Daoy (cell line): ENCODE measurements at regions not wholly inside any gene's neighbourhood (a gene's known extent, or its start where the extent isn't known, plus 50 kb on each side); places are given as distances from the start of the nearest gene placed in this dataset.

Source experiments
- DNase-seq: peaks from one replicate; pipeline ENCODE4 v3.0.0-alpha.2; 2015; ENCODE audit warnings: low read depth

- no peak for DNase-seq
Observed at GRCh38 chr16:65965628-65966027, 400.9 kb upstream of the CDH5 start.

- DNase-seq: no peak
Observed at GRCh38 chr16:65964752-65965151, 401.7 kb upstream of the CDH5 start.

DNA sequence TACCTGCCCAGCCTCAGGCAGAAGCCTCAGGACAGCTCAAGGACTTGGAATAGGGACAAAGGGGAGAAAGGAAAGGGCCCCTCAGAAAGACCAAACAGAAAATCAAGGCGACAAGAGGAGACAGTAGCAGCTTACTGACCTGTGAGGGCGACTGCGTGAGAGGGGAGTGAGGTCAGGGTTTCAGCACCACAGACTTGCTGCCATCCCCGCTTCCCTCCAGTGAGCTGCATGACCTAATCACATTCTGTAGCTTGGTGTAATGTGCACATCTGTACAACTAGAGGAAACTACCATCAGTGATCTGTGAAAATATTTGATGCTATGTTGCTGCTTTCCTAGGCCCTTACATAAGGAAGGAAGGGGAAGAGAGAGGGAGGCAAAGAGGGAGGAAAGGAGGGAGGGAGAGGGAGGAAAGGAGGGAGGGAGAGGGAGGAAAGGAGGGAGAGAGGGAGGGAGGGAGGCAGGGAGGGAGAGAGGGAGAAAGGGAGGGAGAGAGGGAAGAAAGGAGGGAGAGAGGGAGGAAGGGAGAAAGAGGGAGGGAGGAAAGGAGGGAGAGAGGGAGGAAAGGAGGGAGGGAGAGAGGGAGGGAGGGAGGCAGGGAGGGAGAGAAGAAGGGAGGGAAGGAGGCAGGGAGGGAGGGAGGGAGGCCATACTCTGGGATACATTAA, 404.9 kb upstream of the CDH5 start:
- DNase-seq: no peak

DNA sequence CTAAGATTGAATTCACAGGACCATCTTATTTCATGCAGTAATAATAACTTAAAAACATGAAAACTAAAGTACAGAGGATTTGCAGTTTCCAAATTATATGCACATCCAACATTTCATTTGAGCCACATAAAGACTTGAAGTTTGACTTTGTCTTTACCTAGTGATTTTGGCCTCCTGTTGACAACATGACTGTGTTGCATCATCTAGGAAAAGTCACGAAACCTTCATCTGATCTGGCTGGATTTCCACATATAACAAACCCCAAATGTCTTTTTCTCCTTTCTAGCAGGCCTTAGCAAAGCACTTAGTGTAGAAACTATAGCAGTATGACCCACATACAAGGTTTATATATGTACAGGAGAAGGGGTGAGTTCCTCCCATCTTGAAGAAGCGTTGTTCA, 406.5 kb upstream of the CDH5 start:
- DNase-seq: no peak

DNA sequence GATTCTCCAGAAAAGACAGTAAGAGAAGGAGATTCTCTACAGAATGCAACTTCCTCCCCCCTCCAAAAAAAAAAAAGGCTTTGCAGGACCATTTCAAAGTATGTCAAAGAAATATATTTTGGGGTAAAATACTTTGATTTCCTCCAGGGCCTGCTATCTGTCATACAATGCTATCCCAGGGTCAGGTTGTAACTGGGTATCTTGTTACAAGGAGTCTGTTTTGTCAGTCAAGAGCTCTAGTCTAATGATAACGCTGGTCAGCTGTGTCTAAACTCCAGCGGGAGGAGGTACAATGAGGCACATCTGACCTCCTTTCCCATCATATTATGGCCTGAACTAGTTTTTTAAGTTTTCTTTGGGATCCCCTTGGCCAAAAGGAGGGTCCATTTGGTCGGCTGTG, 408.4 kb upstream of the CDH5 start:
- no peak for DNase-seq

DNA sequence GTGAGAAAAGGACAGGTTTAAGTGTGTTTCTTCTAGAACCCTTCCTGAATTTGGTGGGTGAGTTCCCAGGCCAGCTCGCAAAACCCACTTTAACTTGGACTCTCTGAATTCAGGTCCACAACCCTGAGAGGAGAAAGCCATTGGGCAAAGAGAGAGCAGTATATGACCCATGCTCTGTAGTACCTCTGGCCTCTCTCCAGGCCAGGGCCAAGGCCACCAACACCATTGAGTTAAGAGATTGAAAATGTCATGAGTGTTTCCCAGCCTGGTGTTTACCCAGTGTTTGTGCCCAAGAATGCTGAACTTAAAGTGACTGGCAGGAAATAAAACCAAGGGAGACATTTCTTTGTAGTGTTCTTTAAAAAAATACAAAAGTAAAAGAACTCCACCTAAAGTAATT, 410.4 kb upstream of the CDH5 start:
- no peak for DNase-seq

GRCh38 chr16:65954446-65954845, 412.0 kb upstream of the CDH5 start:
- DNase-seq: no peak

GRCh38 chr16:65950211-65950610, 416.3 kb upstream of the CDH5 start:
- no peak for DNase-seq

DNA sequence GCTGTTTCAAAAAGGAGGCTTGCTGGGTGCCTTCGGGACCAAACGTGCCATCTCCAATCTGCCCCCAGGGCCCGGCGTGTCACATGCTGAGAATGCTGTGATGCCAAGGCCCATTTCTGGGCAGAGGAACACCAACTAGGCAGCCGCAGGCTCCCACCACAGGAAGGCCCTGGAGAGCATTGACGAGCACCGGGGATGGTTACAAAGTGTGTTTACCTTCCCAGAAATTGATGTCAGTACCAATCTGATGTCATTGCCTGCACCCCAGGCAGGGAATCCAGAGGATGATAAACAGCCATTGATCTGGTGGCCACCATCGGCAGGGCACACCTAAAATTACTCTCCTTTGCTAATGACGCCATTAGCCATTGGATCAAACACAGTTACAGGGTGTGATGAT, 418.1 kb upstream of the CDH5 start:
- no peak for DNase-seq

DNA sequence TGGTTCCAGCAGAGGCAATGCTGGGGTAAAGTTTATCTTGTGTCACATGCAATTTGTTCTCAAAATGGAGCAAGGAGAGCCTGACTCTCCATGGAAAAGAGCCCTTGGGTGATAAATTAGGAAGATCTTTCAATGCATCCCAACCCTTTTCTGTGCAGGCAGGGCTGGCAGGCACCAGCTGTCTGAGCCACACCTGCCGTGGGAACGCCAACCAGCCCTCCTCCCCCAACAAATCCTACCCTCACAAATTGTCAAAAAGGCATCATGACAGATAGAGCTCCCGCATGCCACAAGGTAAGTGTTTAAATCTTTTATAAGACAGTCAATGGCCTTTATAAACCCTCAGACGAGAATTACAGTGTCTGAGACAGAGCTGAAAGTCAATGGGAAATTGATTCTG, 418.5 kb upstream of the CDH5 start:
- DNase-seq: no peak

GRCh38 chr16:65945493-65945892, 421.0 kb upstream of the CDH5 start:
- DNase-seq: no peak

DNA sequence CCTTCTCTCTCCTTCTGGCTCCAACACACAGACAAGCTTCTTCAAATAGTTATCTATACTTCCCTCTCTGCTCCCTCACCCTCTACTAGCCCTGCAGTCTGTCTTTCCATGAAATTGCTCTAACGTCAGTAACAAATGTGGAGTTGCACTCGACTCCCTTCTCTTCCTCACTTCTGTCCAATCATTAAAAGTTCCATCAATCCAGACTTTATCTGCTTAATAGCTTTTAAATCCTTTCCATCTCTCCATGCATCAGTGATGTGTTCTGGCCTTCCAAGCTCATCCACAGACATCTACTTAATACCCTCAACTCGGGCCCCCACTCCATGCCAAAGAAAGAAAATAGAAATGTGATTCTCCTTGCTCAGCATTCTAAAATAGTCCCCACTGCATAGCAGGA, 422.1 kb upstream of the CDH5 start:
- DNase-seq: no peak

DNA sequence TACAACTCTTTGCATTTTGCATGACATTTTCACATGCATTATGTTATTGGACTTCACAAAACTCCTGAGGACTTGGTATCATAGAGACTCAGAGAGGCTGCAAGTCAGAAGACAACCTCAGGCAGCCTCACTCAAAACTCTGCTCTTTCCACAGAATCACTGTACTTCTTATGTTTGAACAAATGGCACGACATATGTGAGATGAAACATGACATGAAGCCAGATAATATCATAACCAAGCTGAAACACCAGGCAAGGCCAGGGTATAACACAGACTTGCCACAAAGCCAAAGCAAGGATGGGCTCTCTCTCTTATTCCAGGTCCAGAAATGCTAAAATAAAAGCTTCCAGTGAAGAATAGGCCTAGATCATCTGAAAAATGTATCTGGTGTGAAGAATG, 425.8 kb upstream of the CDH5 start:
- no peak for DNase-seq

GRCh38 chr16:65938083-65938482, 428.4 kb upstream of the CDH5 start:
- no peak for DNase-seq

DNA sequence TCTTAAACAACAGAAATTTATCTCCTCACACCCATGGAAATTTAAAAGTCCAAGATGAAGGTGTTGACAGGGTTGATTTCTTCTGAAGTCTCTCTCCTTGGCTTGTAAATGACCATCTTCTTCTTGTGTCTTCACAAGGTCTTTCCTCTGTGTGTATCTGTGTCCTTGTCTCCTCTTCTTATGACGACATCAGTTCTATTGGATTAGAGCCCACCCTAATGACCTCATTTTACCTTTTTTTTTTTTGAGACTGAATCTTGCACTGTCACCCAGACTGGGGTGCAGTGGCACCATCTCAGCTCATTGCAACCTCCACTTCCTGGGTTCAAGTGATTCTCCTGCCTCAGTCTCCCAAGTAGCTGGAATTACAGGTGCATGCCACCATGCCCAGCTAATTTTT, 429.0 kb upstream of the CDH5 start:
- DNase-seq: no peak

DNA sequence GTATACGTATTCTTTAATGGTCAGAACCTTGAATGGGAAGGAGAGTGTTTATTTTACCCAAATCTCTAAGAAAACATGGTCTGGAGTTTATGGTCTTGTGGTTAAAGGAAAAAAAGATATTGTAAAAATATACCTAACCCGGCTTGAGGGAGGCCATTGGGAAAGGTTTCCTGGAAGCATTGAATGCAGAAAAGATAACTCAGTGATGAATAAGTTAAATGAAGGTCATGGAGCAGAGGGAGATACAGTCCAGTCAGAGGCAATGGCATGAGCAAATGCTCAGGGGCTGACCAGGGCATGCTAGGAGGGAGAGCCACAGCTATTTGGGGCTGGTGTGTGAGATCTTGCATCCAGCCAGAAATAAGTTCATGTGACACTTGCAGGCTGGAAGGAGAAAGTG, 430.4 kb upstream of the CDH5 start:
- DNase-seq: no peak

DNA sequence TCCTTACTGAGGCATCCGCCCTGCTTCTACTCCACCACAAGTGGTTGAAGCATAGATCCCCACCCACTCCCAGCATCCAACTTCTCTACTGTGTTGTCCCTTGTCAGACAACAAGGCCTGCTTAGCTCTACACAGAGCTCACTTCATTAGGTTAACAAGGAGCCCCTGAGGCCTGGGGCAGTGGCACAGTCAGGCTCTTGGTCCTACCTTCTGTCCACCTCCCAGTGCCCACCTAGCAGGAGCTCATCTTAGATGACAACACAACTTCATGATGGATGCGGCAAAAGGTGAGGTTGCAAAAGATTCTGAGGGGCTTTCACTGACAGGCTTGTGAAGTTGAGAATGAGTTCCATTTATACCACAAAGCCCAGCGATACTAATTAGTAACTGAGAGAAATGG, 432.0 kb upstream of the CDH5 start:
- no peak for DNase-seq

DNA sequence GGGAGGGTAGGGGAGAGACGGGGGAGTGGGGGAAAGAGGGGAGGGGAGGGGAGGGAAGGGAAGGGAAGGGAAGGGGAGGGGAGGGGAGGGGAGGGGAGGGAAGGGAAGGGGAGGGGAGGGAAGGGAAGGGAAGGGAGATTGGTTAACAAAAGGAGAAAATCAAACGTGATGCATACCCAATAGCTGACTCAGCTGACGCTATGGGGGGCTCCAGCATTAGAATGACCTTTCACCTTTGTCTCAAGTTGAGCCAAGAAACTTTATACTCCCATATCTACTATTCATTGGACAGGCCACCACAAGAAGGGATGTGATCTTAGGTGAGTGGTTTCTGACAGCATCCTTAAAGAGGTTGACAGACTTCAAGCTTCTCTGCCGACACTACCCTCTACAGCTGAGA, 432.8 kb upstream of the CDH5 start:
- DNase-seq: no peak

DNA sequence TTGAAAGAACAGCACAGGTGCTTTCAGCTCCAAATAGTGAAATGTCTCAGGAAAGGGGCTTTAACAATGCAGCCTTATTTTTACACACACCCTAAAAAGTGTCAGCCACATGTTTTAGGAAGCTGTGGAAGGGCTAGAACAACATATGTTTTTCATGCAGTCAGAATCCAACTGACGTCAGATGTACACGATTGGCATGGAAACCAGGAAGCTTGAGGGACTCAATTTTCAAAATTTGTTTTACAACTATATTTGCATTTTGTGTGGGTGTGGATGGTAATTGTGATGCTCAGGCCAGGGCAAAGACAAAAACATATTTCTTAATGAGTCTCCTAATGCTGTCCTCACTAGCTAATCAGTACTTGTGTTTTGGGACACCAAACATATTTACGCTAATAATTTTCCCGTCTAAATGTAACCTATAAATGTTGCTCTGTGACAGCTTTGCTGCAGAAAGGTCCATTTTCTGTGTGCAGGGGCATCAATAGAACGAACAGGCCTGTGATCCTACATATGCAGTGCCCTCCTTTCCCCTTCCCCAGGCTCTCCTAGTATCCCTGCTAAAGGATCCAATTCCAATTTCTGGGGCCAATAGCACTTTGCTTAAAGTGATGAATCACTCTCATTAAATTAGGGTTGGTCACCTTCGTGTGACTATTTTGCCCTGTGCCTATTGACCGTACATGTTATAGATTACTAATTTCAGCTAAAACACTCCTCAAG, 434.0 kb upstream of the CDH5 start:
- DNase-seq: no peak

DNA sequence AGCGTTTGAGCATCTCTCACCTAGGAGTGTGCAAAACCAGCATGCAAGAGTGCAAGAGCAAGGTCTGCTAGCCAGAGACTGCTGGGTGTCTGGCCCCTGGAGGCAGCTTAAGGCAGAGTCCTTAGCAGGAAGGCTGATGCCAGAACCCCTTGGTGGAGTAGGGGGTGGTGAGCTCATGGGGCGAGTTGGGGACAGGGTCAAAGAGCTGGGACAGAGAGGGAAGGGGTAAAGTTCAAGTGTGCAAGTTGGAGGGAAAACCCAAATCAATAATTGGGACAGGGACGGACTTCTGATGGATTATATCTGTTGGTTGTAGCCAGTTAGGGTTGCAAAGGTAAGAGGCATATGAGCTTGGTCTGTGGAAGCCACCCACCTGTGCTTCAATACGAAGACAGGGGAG, 443.6 kb upstream of the CDH5 start:
- DNase-seq: no peak

DNA sequence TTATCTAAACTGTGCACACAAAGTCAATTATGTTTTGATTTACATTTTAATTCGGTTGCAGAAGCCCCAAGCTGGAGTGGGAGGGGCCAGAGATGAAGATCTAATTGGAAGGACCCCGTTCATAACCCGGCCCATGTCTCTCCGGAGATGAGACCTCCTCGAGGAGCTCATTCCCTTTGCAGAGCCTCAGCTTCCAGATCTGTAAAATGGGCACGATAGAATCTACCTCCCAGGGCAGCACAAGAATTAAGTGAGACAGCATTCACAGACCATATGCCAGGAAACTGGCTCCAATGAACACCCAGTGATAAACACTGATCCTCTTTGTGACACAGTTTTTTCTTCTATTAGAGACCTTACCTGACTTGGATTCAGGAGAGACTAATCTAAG, 446.5 kb upstream of the CDH5 start:
- DNase-seq: no peak

GRCh38 chr16:65919145-65919985, 447.1 kb upstream of the CDH5 start:
- DNase-seq: no peak

DNA sequence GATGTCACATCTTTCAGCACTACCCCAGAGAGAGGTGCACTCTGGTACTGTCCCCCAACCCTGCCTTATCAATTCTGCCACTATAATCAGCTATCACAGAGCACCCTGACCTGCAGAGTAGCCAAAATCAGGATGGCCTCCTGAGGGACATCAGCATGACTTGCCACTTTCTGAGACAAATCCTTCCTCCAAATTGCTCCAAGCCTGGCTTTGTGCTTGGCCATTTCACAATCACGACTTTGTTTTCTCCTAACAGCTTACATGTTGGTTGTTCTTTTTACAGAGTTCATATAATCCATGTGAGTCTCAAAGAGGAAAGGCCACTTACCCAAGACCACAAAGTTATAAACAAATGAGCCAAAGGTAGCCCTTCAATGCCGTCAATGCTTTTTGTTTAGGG, 449.0 kb upstream of the CDH5 start:
- no peak for DNase-seq
